ENCODE measurements at regions not wholly inside any gene's neighbourhood (a gene's known extent, or its start where the extent isn't known, plus 50 kb on each side); places are given as distances from the start of the nearest gene placed in this dataset.

- TF ChIP-seq STAT1 (IDR thresholded peaks at IDR 0.05; ENCODE audit: unreplicated experiment) (no peak), POLR2AphosphoS5 (IDR thresholded peaks at IDR 0.05; ENCODE audit: low read depth) (no peak), CTCF (conservative IDR thresholded peaks at IDR 0.05; ENCODE audit: low read depth in 2 of 2) (no peak), JUNB (IDR thresholded peaks at IDR 0.05; ENCODE audit: unreplicated experiment) (no peak), EZH2 (IDR thresholded peaks at IDR 0.05; ENCODE audit: low read depth, unreplicated experiment) (no peak)
Observed at GRCh38 chr13:62092949-62093348, 677.3 kb upstream of the PCDH20 start.

Data from GM23338 (cell line).